ENCODE measurements at regions not wholly inside any gene's neighbourhood (a gene's known extent, or its start where the extent isn't known, plus 50 kb on each side); places are given as distances from the start of the nearest gene placed in this dataset.

DNA sequence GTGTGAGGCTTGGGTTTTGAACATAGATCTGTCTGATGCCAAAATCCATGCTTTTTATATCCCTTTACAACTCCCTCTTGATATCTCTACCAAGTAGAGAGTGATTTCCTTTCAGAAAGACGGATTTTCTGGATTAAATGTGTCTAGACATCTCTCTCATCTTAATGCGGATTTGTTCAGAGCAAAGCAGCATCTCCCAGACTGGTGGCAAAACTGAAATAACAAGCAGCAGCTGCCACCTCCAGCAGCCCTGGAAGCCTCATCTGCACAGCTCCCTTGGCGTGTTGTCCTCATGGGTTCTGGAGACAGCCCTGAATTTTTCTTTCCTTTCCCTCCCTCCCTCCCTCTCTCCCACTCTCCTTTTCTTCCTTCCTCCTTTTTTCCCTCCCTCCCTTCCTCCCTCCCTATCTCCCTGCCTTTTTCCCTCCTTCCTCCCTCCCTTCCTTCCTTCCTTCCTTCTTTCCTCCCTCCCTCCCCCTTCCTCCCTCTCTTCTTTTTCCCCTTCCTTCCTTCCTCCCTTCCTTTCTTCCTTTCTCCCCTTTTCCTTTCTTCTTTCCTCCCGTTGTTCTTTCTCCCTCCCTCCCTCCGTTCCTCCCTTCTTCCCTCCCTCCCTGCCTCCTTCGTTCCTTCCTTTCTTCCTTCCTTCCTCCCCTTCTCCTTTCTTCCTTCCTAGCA is 639.9 kb downstream of the TYW1 start:
- TF ChIP-seq, protein P1, sequence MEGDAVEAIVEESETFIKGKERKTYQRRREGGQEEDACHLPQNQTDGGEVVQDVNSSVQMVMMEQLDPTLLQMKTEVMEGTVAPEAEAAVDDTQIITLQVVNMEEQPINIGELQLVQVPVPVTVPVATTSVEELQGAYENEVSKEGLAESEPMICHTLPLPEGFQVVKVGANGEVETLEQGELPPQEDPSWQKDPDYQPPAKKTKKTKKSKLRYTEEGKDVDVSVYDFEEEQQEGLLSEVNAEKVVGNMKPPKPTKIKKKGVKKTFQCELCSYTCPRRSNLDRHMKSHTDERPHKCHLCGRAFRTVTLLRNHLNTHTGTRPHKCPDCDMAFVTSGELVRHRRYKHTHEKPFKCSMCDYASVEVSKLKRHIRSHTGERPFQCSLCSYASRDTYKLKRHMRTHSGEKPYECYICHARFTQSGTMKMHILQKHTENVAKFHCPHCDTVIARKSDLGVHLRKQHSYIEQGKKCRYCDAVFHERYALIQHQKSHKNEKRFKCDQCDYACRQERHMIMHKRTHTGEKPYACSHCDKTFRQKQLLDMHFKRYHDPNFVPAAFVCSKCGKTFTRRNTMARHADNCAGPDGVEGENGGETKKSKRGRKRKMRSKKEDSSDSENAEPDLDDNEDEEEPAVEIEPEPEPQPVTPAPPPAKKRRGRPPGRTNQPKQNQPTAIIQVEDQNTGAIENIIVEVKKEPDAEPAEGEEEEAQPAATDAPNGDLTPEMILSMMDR (conservative IDR thresholded peaks at IDR 0.05 in 1 of 2, IDR thresholded peaks at IDR 0.05 in 1 of 2; ENCODE audit: low read depth in 1 of 2, low read length in 2 of 2), result no peak
- no peak for TF ChIP-seq EZH2 (IDR thresholded peaks at IDR 0.05; ENCODE audit: low read length, missing control alignments)

Measured in fibroblast of lung (primary cell).